HCT116 (cell line): ENCODE measurements at regions not wholly inside any gene's neighbourhood (a gene's known extent, or its start where the extent isn't known, plus 50 kb on each side); places are given as distances from the start of the nearest gene placed in this dataset.
A peak's percentile ranks its signal among the peaks of the same experiment; 100 is the strongest.

Experiments used
- ATAC-seq: fragments of 200-7000 bp; cut with Tn5 transposase; 2 replicates; pipeline ENCODE4 v1.9.1; 2020; ENCODE audit warnings: mild to moderate bottlenecking, moderate library complexity
- BruUV-seq: library from RNA; stranded (reverse); fragments of 400-500 nt; replicated peaks from 2 replicates; lab custom pipeline; 2021; lab: Mats Ljungman, UMichigan
- CTCF ChIA-PET: fragments of 300-600 bp; sonication (Branson Sonifier 250); formaldehyde crosslinking; loops from one replicate; lab custom pipeline; 2021; ENCODE audit warnings: antibody characterized with exemption; lab: Charles Lee
- POLR2A ChIA-PET: fragments of 300-600, 350-600 bp; sonication (Branson Sonifier 250); formaldehyde crosslinking; loops from one replicate; lab custom pipeline; 2021; ENCODE audit warnings: antibody characterized with exemption; lab: Charles Lee
- RAD21 ChIA-PET, 2 experiments: fragments of 300-600 bp; sonication (Branson Sonifier 250); formaldehyde crosslinking; loops; one replicate each; lab custom pipeline; 2023; ENCODE audit warnings: low total read pairs in 2 of 2; ENCODE audit not compliant: uncharacterized antibody in 2 of 2, unreplicated experiment in 2 of 2, low non-redundant PET in 1 of 2; lab: Charles Lee
- DNase-seq: peaks from one replicate; pipeline ENCODE4 v3.0.0-alpha.2; 2010; ENCODE audit warnings: low read depth, low spot score
- H2AFZ ChIP-seq: fragments of 200-600 bp; shearing (Covaris generic), sonication (generic); 2 replicates; pipeline ENCODE4 v1.6.1; 2017; ENCODE audit warnings: low read depth, mixed run types, mixed read lengths, antibody characterized with exemption, low read length; ENCODE audit not compliant: poor library complexity, severe bottlenecking
- H3K27ac ChIP-seq: 2 replicates; pipeline ENCODE4 v1.5.1; 2012; ENCODE audit warnings: low read depth, low read length
- H3K27me3 ChIP-seq: fragments of 200-600 bp; sonication (generic); 2 replicates; pipeline ENCODE4 v1.6.1; 2016; ENCODE audit warnings: mixed run types, low read length, mixed read lengths; ENCODE audit not compliant: insufficient read depth
- H3K36me3 ChIP-seq, 2 experiments: fragments of 200-500 bp in 1 of 2; fragments of 200-600 bp in 1 of 2; sonication (Bioruptor generic) in 1 of 2; sonication (generic) in 1 of 2; 2 replicates each; pipeline versions ENCODE4 v1.5.1 to v1.6.1; 2014 to 2016; ENCODE audit warnings: low read length in 2 of 2, inconsistent platforms in 1 of 2, mixed read lengths in 1 of 2, mixed run types in 1 of 2; ENCODE audit not compliant: insufficient read depth in 2 of 2, control insufficient read depth in 1 of 2
- H3K4me1 ChIP-seq, 2 experiments: fragments of 200-600 bp in 1 of 2; sonication (generic) in 1 of 2; 2 replicates each; pipeline versions ENCODE4 v1.5.1 to v1.6.1; 2012 to 2017; ENCODE audit warnings: low read length in 2 of 2, inconsistent platforms in 1 of 2, mild to moderate bottlenecking in 1 of 2, mixed read lengths in 1 of 2, mixed run types in 1 of 2, moderate library complexity in 1 of 2; ENCODE audit not compliant: insufficient read depth in 2 of 2, control insufficient read depth in 1 of 2
- H3K4me2 ChIP-seq: fragments of 200-600 bp; sonication (generic); 2 replicates; pipeline ENCODE4 v1.6.1; 2017; ENCODE audit warnings: mixed run types, low read length, mixed read lengths
- H3K4me3 ChIP-seq, 2 experiments: fragments of 200-600 bp in 1 of 2; sonication (generic) in 1 of 2; replicated peaks in 1 of 2; 2 replicates each; pipeline ENCODE4 v1.5.1; 2011 to 2016; ENCODE audit warnings: low read length in 2 of 2, control low read depth in 1 of 2, low read depth in 1 of 2, mild to moderate bottlenecking in 1 of 2, mixed read lengths in 1 of 2, mixed run types in 1 of 2
- H3K79me2 ChIP-seq: fragments of 200-600 bp; sonication (generic); 2 replicates; pipeline ENCODE4 v1.6.1; 2017; ENCODE audit warnings: mild to moderate bottlenecking, mixed run types, low read length, moderate library complexity, mixed read lengths; ENCODE audit not compliant: insufficient read depth
- H3K9ac ChIP-seq: fragments of 200-600 bp; sonication (generic); 2 replicates; pipeline ENCODE4 v1.6.1; 2016; ENCODE audit warnings: low read length, mixed read lengths
- H3K9me2 ChIP-seq: fragments of 200-600 bp; sonication (generic), shearing (Covaris generic); 2 replicates; pipeline ENCODE4 v1.6.1; 2017; ENCODE audit warnings: mixed run types, mild to moderate bottlenecking, moderate library complexity; ENCODE audit not compliant: insufficient read depth
- H3K9me3 ChIP-seq, 2 experiments: fragments of 200-500 bp in 1 of 2; fragments of 200-600 bp in 1 of 2; sonication (Bioruptor generic) in 1 of 2; sonication (generic) in 1 of 2; 2 replicates each; pipeline ENCODE4 v1.6.1; 2014 to 2017; ENCODE audit warnings: low read length in 2 of 2, mixed read lengths in 2 of 2, inconsistent platforms in 1 of 2, low read depth in 1 of 2, mild to moderate bottlenecking in 1 of 2, mixed run types in 1 of 2, moderate library complexity in 1 of 2; ENCODE audit not compliant: control insufficient read depth in 1 of 2, insufficient read depth in 1 of 2
- H4K20me1 ChIP-seq: fragments of 200-600 bp; sonication (generic), shearing (Covaris generic); 2 replicates; pipeline ENCODE4 v1.6.1; 2017; ENCODE audit warnings: mixed run types, mild to moderate bottlenecking, moderate library complexity; ENCODE audit not compliant: insufficient read depth
- JUND ChIP-seq: IDR thresholded peaks from 2 replicates; pipeline ENCODE4 v1.6.1; 2012
- POLR2A ChIP-seq: IDR thresholded peaks from 2 replicates; pipeline ENCODE4 v1.7.0; 2011; ENCODE audit warnings: borderline replicate concordance; ENCODE audit not compliant: insufficient read depth, insufficient read length; ENCODE audit errors: extremely low read depth
- POLR2AphosphoS5 ChIP-seq: IDR thresholded peaks from 2 replicates; pipeline ENCODE4 v1.6.1; 2011; ENCODE audit warnings: mild to moderate bottlenecking, low read depth, low read length, moderate library complexity
- RAD21 ChIP-seq: IDR thresholded peaks from 2 replicates; pipeline ENCODE4 v1.6.1; 2012; ENCODE audit warnings: low read depth, mild to moderate bottlenecking
- TCF7L2 ChIP-seq: IDR thresholded peaks from 2 replicates; pipeline ENCODE4 v1.7.0; 2011; ENCODE audit warnings: borderline replicate concordance, inconsistent platforms; ENCODE audit not compliant: insufficient read depth, insufficient read length; ENCODE audit errors: extremely low read depth
- ZFX ChIP-seq: fragments of 450-650 bp; IDR thresholded peaks from 2 replicates; pipeline ENCODE4 v1.6.1; 2017
- intact Hi-C: fragments of 100-400 bp; cut with micrococcal nuclease; formaldehyde crosslinking; loops from 2 replicates; pipeline ENCODE4 v1.10.0; 2022
- TF ChIP-seq, protein P1 (sequence below), 3 experiments: fragments of 200-600 bp in 1 of 3; sonication (generic) in 1 of 3; IDR thresholded peaks in 2 of 3; conservative IDR thresholded peaks in 1 of 3; 2 replicates each; pipeline ENCODE4 v1.5.1; 2012 to 2017; ENCODE audit warnings: low read depth in 2 of 3, low read length in 2 of 3, antibody characterized with exemption in 1 of 3, borderline replicate concordance in 1 of 3, control low read depth in 1 of 3, mild to moderate bottlenecking in 1 of 3, mixed read lengths in 1 of 3, mixed run types in 1 of 3, moderate library complexity in 1 of 3; ENCODE audit not compliant: insufficient read depth in 1 of 3
- TF ChIP-seq, protein P2 (sequence below): IDR thresholded peaks from 2 replicates; pipeline ENCODE4 v1.6.1; 2011; ENCODE audit warnings: mild to moderate bottlenecking, low read length, moderate library complexity; ENCODE audit not compliant: insufficient replicate concordance; ENCODE audit errors: extremely low read depth

DNA sequence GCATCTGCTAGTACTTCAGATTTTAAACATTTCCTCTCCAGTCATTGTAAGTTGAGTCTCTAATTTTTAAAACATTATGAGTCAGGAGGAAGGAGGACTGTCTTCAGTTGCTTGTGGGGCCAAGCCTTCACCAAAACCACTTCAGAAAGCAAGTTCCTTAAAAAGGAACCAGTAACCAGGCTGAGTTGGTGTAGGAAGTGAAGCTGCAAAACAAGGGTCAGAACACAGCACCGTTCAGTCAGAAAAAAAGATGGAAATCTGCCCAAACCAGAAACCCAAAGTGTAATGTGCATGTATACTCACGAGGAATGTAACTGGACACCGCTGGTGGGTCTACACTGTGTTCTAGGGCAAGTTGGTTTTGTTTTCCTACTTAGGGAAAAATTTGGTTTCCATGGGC lies 402.1 kb downstream of the SETD4 start:
- Histone ChIP-seq H3K9me2 (no peaks in the 10 kb centered on the region), H4K20me1 (no peaks in the 10 kb centered on the region), H3K4me2 (no peak overlapping the region), H3K9ac (no peak overlapping the region), H3K27ac (no peak overlapping the region), H3K4me1 (no peaks in the 10 kb centered on the region), H2AFZ (no peak overlapping the region), H3K36me3 (no peaks in the 10 kb centered on the region), H3K27me3 (no peaks in the 10 kb centered on the region), H3K9me3 (no peaks in the 10 kb centered on the region), H3K4me3 (no peak overlapping the region), H3K79me2 (no peaks in the 10 kb centered on the region)
- intact Hi-C loops = no loop called here
- ChIA-PET RAD21 (no interaction called here), POLR2A (no interaction called here), CTCF (no interaction called here)
- TF ChIP-seq JUND (no peak), RAD21 (no peak), POLR2AphosphoS5 (no peak), TCF7L2 (no peak), ZFX (no peak)
- TF ChIP-seq, protein P1, sequence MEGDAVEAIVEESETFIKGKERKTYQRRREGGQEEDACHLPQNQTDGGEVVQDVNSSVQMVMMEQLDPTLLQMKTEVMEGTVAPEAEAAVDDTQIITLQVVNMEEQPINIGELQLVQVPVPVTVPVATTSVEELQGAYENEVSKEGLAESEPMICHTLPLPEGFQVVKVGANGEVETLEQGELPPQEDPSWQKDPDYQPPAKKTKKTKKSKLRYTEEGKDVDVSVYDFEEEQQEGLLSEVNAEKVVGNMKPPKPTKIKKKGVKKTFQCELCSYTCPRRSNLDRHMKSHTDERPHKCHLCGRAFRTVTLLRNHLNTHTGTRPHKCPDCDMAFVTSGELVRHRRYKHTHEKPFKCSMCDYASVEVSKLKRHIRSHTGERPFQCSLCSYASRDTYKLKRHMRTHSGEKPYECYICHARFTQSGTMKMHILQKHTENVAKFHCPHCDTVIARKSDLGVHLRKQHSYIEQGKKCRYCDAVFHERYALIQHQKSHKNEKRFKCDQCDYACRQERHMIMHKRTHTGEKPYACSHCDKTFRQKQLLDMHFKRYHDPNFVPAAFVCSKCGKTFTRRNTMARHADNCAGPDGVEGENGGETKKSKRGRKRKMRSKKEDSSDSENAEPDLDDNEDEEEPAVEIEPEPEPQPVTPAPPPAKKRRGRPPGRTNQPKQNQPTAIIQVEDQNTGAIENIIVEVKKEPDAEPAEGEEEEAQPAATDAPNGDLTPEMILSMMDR (IDR thresholded peaks at IDR 0.05 in 2 of 3, conservative IDR thresholded peaks at IDR 0.05 in 1 of 3; ENCODE audit: borderline replicate concordance in 1 of 3, insufficient read depth in 1 of 3, low read depth in 2 of 3, low read length in 2 of 3) = no peak
- ATAC-seq (no peak), DNase-seq (no peak)
- no TSS peak for BruUV-seq

DNA sequence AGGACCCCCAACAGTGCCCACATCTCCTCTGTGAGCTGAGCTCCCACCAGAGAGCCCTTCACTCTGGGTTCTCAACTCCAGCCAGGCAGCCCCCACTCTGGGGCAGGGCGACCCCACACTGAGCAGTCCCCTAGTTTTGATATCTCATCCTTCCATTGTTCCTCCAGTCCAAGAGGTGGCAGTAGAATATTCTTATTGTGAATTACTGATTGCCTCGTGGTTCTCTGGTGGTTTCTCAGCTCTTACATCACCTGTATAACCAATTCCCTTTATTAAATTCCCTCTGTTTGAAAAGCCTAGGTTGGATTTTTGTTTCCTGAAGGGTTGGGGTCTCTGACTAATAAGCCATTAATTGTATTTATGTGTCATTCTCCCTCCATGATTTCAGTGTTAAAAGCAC lies 407.5 kb downstream of the SETD4 start:
- CTCF ChIA-PET = no interaction called here
- no peak overlapping the region for H3K4me2 ChIP-seq
- no peak overlapping the region for H3K4me3 ChIP-seq
- peak overlapping the region; percentile 58 for H2AFZ ChIP-seq
- H3K79me2 ChIP-seq = no peaks in the 10 kb centered on the region
- no peaks in the 10 kb centered on the region for H4K20me1 ChIP-seq
- H3K4me1 ChIP-seq = no peaks in the 10 kb centered on the region
- POLR2A ChIA-PET = no interaction called here
- BruUV-seq = no TSS peak
- TF ChIP-seq, protein P1 (IDR thresholded peaks at IDR 0.05 in 2 of 3, conservative IDR thresholded peaks at IDR 0.05 in 1 of 3; ENCODE audit: borderline replicate concordance in 1 of 3, insufficient read depth in 1 of 3, low read depth in 2 of 3, low read length in 2 of 3) = peak in 2 of 3 experiments; percentile 10 to 23; a peak in 1 of 6 replicates
- no peak for TF ChIP-seq POLR2A
- TF ChIP-seq, protein P2, sequence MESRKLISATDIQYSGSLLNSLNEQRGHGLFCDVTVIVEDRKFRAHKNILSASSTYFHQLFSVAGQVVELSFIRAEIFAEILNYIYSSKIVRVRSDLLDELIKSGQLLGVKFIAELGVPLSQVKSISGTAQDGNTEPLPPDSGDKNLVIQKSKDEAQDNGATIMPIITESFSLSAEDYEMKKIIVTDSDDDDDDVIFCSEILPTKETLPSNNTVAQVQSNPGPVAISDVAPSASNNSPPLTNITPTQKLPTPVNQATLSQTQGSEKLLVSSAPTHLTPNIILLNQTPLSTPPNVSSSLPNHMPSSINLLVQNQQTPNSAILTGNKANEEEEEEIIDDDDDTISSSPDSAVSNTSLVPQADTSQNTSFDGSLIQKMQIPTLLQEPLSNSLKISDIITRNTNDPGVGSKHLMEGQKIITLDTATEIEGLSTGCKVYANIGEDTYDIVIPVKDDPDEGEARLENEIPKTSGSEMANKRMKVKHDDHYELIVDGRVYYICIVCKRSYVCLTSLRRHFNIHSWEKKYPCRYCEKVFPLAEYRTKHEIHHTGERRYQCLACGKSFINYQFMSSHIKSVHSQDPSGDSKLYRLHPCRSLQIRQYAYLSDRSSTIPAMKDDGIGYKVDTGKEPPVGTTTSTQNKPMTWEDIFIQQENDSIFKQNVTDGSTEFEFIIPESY = no peak
- intact Hi-C loops = no loop called here
- H3K9me2 ChIP-seq = no peaks in the 10 kb centered on the region
- H3K9ac ChIP-seq = no peak overlapping the region
- no peaks in the 10 kb centered on the region for H3K27me3 ChIP-seq
- DNase-seq (no peak), ATAC-seq (0 out of 2 replicates have a peak, but pooled peaks have one; percentile 25)
- RAD21 ChIA-PET = no interaction called here
- no peaks in the 10 kb centered on the region for H3K9me3 ChIP-seq
- H3K36me3 ChIP-seq = no peaks in the 10 kb centered on the region
- H3K27ac ChIP-seq = no peak overlapping the region
